Esophagus squamous epithelium (tissue), 5 donors: ENCODE measurements at regions not wholly inside any gene's neighbourhood (a gene's known extent, or its start where the extent isn't known, plus 50 kb on each side); places are given as distances from the start of the nearest gene placed in this dataset.

Experiments
- DNase-seq: peaks from one replicate; lab custom pipeline; 2025; lab: John Stamatoyannopoulos, UW
- H3K27ac ChIP-seq, 4 donors: fragments of 200-600 bp; sonication (generic); one replicate each; pipeline ENCODE4 v1.5.1; 2016 to 2019; ENCODE audit warnings: mild to moderate bottlenecking in 1 of 4
- H3K27me3 ChIP-seq, 4 donors: fragments of 200-600 bp; sonication (generic); 1 replicate in 3 of 4; 2 replicates in 1 of 4; pipeline versions ENCODE4 v1.5.1 to v1.6.0; 2017 to 2021; ENCODE audit warnings: antibody characterized with exemption in 1 of 4
- H3K36me3 ChIP-seq, 3 donors: fragments of 200-600 bp; sonication (generic); one replicate each; pipeline ENCODE4 v1.5.1; 2016 to 2019
- H3K4me1 ChIP-seq, 3 donors: fragments of 200-600 bp; sonication (generic); one replicate each; pipeline ENCODE4 v1.5.1; 2017 to 2019
- H3K4me3 ChIP-seq, 4 donors: fragments of 200-600 bp; sonication (generic); 1 replicate in 3 of 4; 2 replicates in 1 of 4; pipeline ENCODE4 v1.5.1; 2016 to 2019; ENCODE audit warnings: mild to moderate bottlenecking in 2 of 4, moderate library complexity in 1 of 4
- H3K9me3 ChIP-seq, 3 donors: fragments of 200-600 bp; sonication (generic); one replicate each; pipeline ENCODE4 v1.5.1; 2016 to 2019
- CTCF ChIP-seq, 6 experiments: fragments of 450-650 bp in 4 of 6; fragments of 200-600 bp in 2 of 6; sonication (generic) in 2 of 6; IDR thresholded peaks; one replicate each; pipeline ENCODE4 v1.5.1; 2016 to 2019; ENCODE audit warnings: antibody characterized with exemption in 6 of 6, mild to moderate bottlenecking in 4 of 6, moderate library complexity in 4 of 6
- POLR2A ChIP-seq, 4 donors: fragments of 450-650 bp; IDR thresholded peaks; one replicate each; pipeline ENCODE4 v1.6.1; 2017; ENCODE audit warnings: antibody characterized with exemption in 4 of 4, mild to moderate bottlenecking in 4 of 4, moderate library complexity in 3 of 4
- WGBS, 2 donors: methylation state at CpG; one replicate each; pipeline ENCODE4 v1.1.5; 2018; 5-methylcytosine and 5-hydroxymethylcytosine counted together
- intact Hi-C: fragments of 100-400 bp; cut with DNase I; formaldehyde crosslinking; loops from one replicate; pipeline ENCODE4 v1.15.0; 2022
- donor health status: DM: yes; HTN: yes; CAD: no.

DNA sequence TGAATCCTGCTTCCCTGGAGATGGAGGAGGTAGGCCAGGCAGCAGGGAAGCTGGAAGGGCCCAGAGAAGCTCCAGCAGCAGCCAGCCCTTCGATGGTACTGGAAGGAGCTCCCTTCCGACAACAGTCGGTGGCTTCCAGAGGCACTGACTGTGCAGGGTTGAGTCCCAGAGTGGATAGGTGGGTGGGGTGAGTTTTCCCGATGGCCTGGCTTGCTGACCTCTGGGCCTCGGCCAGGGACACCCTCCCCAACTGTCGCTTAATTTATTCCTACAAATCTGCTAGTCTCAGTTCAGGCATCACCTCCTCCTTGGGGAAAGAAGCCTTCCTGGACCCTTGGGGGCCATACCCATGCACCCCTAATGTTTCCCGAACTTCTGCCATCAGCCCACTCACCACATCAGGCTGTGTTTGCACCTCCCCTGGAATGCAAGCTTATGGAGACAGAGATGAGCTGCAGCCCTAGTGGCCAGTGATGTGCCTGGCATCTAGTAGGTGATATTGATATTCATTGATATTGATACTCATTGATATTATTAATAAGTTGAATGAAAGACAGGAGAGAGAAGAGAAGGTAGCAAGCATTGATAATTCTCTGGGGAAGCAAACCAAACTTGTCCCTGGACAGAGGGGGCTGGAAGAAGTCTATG is 104.6 kb upstream of the BOD1 start:
- no peak overlapping the region for H3K4me3 ChIP-seq
- no peak for TF ChIP-seq POLR2A (IDR thresholded peaks at IDR 0.05)
- TF ChIP-seq CTCF (IDR thresholded peaks at IDR 0.05), result no peak
- no peak overlapping the region for H3K27ac ChIP-seq
- H3K27me3 ChIP-seq, result peaks cover 0 to 10% (median 0%) of the 10 kb centered on the region in 4 donors
- H3K36me3 ChIP-seq, result no peaks in the 10 kb centered on the region
- peaks cover 0 to 5% (median 0%) of the 10 kb centered on the region in 3 donors for H3K9me3 ChIP-seq
- no peaks in the 10 kb centered on the region for H3K4me1 ChIP-seq
- intact Hi-C loops, result no loop called here
- no peak for DNase-seq
- WGBS, 2 donors, result 84 to 90% methylated on average over 2 of the region's 7 CpGs

GRCh38 chr5:173721601-173722232 is 105.3 kb upstream of the BOD1 start:
- no peak overlapping the region for H3K27ac ChIP-seq
- H3K27me3 ChIP-seq, result peaks cover 0 to 10% (median 0%) of the 10 kb centered on the region in 4 donors
- H3K9me3 ChIP-seq, result peaks cover 0 to 6% (median 0%) of the 10 kb centered on the region in 3 donors
- H3K4me3 ChIP-seq, result no peak overlapping the region
- TF ChIP-seq POLR2A (IDR thresholded peaks at IDR 0.05), result no peak
- no peak for TF ChIP-seq CTCF (IDR thresholded peaks at IDR 0.05)
- WGBS, 2 donors, result 69 to 71% methylated on average over 9 to 10 of the region's 10 CpGs
- intact Hi-C loops, result no loop called here
- DNase-seq, result no peak
- no peaks in the 10 kb centered on the region for H3K36me3 ChIP-seq
- H3K4me1 ChIP-seq, result no peaks in the 10 kb centered on the region

DNA sequence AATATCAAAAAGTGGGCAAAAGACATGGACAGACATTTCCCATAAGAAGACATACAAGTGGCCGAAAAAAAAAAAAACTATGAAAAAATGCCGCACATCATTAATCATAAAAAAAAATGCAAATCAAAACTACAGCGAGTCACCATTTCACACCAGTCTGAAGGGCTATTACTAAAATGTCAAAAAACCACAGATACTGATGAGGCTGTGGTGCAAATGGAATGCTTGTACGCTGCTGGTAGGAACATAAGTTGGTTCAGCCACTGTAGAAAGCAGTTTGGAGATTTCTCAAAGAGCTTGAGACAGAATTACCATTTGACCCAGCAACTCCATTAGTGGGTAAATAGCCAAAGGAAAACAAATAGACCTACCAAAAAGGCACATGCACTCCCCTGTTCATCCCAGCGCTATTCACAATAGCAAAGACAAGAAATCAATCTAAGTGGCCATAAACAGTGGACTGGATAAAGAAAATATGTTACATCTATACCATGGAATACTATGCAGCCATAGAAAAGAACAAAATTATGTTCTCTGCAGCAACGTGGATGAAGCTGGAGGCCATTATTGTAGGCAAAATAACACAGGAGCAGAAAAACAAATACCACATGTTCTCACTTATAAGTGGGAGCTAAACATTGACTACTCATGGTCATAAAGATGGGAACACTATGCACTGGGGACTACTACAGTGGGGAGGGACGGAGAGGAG is 110.6 kb upstream of the BOD1 start:
- no peak for DNase-seq
- 71% methylated on average over 7 of the region's 7 CpGs for WGBS, 2 donors
- H3K9me3 ChIP-seq, result peaks cover 0 to 6% (median 0%) of the 10 kb centered on the region in 3 donors

DNA sequence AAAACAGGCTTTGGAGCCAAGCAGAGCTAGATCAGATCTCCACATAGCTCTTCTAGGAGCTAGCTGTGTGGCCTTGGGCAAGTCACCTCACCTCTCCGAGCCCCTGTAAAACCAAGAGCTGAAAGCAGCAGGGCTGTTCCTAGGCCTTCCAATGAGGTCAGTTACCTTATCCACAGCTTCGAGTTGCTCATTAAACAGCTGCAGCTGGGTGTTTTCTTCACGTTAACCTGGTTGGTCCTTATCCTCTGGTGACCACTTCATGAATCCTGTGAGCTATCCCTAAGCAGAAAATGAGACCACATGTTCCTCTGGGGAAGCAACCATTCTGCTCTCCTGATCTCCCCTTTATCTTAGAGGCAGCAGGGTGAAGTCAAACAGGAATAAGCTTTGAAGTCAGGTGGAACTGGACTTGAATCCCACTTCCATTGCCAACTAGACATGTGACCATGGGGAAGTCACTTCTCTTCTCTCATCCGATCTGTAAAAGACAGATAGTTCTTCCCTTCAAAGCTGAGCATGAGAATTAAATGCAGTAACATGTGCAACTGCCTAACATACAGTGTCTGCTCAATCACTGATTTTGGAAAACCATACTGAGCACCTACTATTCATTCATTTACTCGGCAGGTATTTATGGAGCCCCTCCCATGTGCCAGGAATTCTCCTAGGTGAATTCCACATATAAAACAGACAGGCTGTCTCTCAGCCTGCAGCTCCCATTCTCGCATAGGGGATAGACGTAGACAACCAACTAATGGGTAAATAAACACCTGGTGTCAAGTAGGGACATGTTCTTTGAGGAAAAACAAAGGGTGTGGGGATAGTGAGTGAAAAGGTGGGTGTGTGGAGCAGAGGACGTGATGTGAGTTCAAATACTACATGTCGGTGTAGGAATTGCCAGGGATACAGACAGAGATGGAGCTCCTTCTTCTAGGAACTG is 111.7 kb upstream of the BOD1 start:
- Histone ChIP-seq H3K27me3 (peaks cover 0 to 3% (median 0%) of the 10 kb centered on the region in 4 donors), H3K27ac (no peak overlapping the region)

More for the DNA sequence above, 110.6 kb upstream of the BOD1 start:
- Histone ChIP-seq H3K27ac (no peak overlapping the region), H3K4me3 (no peak overlapping the region), H3K4me1 (no peaks in the 10 kb centered on the region), H3K27me3 (peaks cover 0 to 9% (median 0%) of the 10 kb centered on the region in 4 donors), H3K36me3 (no peaks in the 10 kb centered on the region)
- TF ChIP-seq CTCF (IDR thresholded peaks at IDR 0.05), result no peak
- no peak for TF ChIP-seq POLR2A (IDR thresholded peaks at IDR 0.05)
- intact Hi-C loops, result no loop called here

More for the DNA sequence above, 111.7 kb upstream of the BOD1 start:
- Histone ChIP-seq H3K9me3 (peaks cover 0 to 6% (median 0%) of the 10 kb centered on the region in 3 donors), H3K4me3 (no peak overlapping the region), H3K4me1 (no peaks in the 10 kb centered on the region), H3K36me3 (no peaks in the 10 kb centered on the region)
- DNase-seq, result no peak
- TF ChIP-seq CTCF (IDR thresholded peaks at IDR 0.05), result no peak
- intact Hi-C loops, result no loop called here
- 42 to 54% methylated on average over 8 to 9 of the region's 9 CpGs for WGBS, 2 donors
